Calu3 (cell line): ENCODE measurements at regions not wholly inside any gene's neighbourhood (a gene's known extent, or its start where the extent isn't known, plus 50 kb on each side); places are given as distances from the start of the nearest gene placed in this dataset.

Source experiments
- BruUV-seq: library from RNA; stranded (reverse); fragments of 400-500 nt; replicated peaks from 2 replicates; lab custom pipeline; 2021; lab: Mats Ljungman, UMichigan
- CTCF ChIA-PET: fragments of 300-600 bp; sonication (Branson Sonifier 250); formaldehyde crosslinking; loops from one replicate; lab custom pipeline; 2022; ENCODE audit warnings: antibody characterized with exemption; lab: Charles Lee
- DNase-seq: peaks from one replicate; pipeline ENCODE4 v3.0.0; 2022
- H3K27ac Mint-ChIP-seq: one replicate; pipeline ENCODE4 v1.8.0; 2022; ENCODE audit warnings: mixed read lengths; ENCODE audit not compliant: unreplicated experiment
- H3K27me3 Mint-ChIP-seq: one replicate; pipeline ENCODE4 v1.8.0; 2022; ENCODE audit warnings: mixed read lengths; ENCODE audit not compliant: unreplicated experiment
- H3K36me3 Mint-ChIP-seq: one replicate; pipeline ENCODE4 v1.8.0; 2022; ENCODE audit warnings: mild to moderate bottlenecking, moderate library complexity, mixed read lengths; ENCODE audit not compliant: insufficient read depth, unreplicated experiment
- H3K4me1 Mint-ChIP-seq: one replicate; pipeline ENCODE4 v1.8.0; 2022; ENCODE audit warnings: mild to moderate bottlenecking, low read depth, mixed read lengths; ENCODE audit not compliant: unreplicated experiment
- H3K4me3 Mint-ChIP-seq: one replicate; pipeline ENCODE4 v1.8.0; 2022; ENCODE audit warnings: mild to moderate bottlenecking, low read depth, moderate library complexity, mixed read lengths; ENCODE audit not compliant: unreplicated experiment
- H3K9me3 Mint-ChIP-seq: one replicate; pipeline ENCODE4 v1.8.0; 2022; ENCODE audit warnings: low read depth, mixed read lengths; ENCODE audit not compliant: unreplicated experiment
- intact Hi-C: fragments of 100-400 bp; cut with micrococcal nuclease; formaldehyde crosslinking; loops from one replicate; pipeline ENCODE4 v1.10.0; 2022; ENCODE audit not compliant: unreplicated experiment
- TF ChIP-seq, protein P1 (sequence below): fragments of 200-600 bp; IDR thresholded peaks from one replicate; pipeline ENCODE4 v1.8.0; 2022; ENCODE audit warnings: antibody characterized with exemption; ENCODE audit not compliant: unreplicated experiment

DNA sequence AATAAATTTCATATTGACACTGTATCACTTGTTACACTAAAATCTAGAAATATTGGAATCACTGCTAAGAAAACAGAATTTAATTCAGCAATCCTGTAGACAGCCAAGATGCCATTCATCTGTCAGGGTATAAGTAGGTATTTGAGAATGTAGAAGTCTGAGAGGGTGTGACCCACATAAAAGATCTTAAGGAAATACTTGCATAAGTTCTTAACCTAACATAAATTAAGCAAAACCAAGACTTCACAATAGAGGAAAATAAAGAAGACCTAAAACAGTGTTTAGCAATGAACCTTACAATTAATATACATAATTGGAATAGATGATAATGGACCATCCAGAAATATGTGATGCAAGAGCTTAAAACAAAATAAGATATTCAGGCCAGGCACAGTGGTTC lies 636.2 kb downstream of the TBC1D4 start:
- CTCF ChIA-PET, result no interaction called here
- intact Hi-C loops, result no loop called here
- TF ChIP-seq, protein P1, sequence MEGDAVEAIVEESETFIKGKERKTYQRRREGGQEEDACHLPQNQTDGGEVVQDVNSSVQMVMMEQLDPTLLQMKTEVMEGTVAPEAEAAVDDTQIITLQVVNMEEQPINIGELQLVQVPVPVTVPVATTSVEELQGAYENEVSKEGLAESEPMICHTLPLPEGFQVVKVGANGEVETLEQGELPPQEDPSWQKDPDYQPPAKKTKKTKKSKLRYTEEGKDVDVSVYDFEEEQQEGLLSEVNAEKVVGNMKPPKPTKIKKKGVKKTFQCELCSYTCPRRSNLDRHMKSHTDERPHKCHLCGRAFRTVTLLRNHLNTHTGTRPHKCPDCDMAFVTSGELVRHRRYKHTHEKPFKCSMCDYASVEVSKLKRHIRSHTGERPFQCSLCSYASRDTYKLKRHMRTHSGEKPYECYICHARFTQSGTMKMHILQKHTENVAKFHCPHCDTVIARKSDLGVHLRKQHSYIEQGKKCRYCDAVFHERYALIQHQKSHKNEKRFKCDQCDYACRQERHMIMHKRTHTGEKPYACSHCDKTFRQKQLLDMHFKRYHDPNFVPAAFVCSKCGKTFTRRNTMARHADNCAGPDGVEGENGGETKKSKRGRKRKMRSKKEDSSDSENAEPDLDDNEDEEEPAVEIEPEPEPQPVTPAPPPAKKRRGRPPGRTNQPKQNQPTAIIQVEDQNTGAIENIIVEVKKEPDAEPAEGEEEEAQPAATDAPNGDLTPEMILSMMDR, result no peak
- Mint-ChIP-seq H3K4me3 (no peak overlapping the region), H3K27ac (no peak overlapping the region), H3K4me1 (no peaks in the 10 kb centered on the region), H3K9me3 (peaks cover under 1% of the 10 kb centered on the region), H3K36me3 (no peaks in the 10 kb centered on the region), H3K27me3 (no peaks in the 10 kb centered on the region)
- DNase-seq, result no peak
- no TSS peak for BruUV-seq

DNA sequence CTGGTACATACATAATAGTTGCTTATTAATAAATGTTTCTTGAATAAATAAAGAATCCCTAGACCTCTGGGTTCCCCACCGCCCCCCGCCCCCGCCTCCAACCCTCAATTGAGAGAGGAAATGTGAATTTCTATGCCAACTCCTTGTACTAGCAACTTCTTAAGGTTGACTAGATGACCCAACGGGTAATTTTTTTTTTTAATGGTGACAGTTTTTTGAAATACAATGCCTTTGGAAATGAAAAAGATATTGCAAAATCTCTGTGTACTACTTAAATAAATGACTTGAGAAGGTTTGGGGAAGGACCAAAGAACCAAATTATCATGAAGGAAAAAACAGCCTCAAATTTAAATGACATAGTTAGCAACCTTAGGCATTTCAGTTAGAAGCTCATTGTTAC lies 640.3 kb downstream of the TBC1D4 start:
- CTCF ChIA-PET, result interaction anchor here (0.6 kb wide), 2 partner anchors 56 to 420 kb away, joined by 3 to 5 read pairs; no protein-coding TSS in a partner anchor
- no peaks in the 10 kb centered on the region for H3K4me1 Mint-ChIP-seq
- no peaks in the 10 kb centered on the region for H3K36me3 Mint-ChIP-seq

DNA sequence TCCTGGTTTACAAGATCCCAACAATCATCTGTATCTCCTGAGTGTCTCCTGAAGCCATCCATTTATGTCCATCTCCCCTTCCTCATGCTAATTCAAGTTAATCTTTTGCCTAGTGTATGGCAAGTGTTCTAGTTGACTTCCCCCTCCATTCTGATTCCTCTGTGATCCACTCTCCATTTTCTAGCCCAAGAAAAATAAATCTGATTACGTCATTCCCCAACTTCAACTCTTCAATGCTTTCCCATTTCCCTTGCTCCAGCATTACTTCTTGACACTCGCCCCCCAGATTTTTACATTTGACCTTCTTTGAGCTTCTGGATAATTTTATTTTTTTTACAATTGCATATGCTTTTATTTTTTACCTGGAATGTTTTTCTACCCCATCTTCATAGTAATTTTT lies 640.8 kb downstream of the TBC1D4 start:
- H3K27me3 Mint-ChIP-seq, result no peaks in the 10 kb centered on the region

More for the DNA sequence above, 640.3 kb downstream of the TBC1D4 start:
- intact Hi-C loops, result no loop called here
- Mint-ChIP-seq H3K27ac (no peak overlapping the region), H3K27me3 (no peaks in the 10 kb centered on the region), H3K4me3 (no peak overlapping the region), H3K9me3 (peaks cover 2% of the 10 kb centered on the region)
- no TSS peak for BruUV-seq
- DNase-seq, result no peak
- TF ChIP-seq, protein P1, result no peak

DNA sequence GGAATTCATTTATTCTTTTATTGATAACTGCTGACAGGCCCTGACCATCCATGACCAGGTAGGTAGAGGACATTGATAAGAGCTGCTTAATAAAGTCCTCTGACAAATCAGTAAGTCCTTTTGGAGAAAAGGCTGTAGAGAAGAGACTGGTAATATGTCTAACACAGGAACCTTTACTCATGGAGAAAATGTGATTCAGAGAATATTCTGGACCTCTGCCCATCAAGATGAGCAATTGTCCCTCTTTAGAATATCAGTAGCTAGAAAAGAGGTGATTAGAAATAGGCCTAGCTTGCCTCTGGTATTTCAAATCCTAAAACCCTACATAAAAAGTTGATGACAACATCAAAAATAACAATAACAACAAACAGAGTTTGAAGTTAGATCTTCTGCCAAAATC lies 642.3 kb downstream of the TBC1D4 start:
- Mint-ChIP-seq H3K9me3 (peaks cover 2% of the 10 kb centered on the region), H3K27me3 (no peaks in the 10 kb centered on the region), H3K27ac (no peak overlapping the region), H3K4me3 (no peak overlapping the region), H3K36me3 (no peaks in the 10 kb centered on the region), H3K4me1 (no peaks in the 10 kb centered on the region)
- no TSS peak for BruUV-seq
- DNase-seq, result no peak
- TF ChIP-seq, protein P1, result no peak
- CTCF ChIA-PET, result no interaction called here
- intact Hi-C loops, result no loop called here

More for the DNA sequence above, 640.8 kb downstream of the TBC1D4 start:
- H3K36me3 Mint-ChIP-seq, result no peaks in the 10 kb centered on the region
- peaks cover 2% of the 10 kb centered on the region for H3K9me3 Mint-ChIP-seq
- no peak overlapping the region for H3K4me3 Mint-ChIP-seq
- no peaks in the 10 kb centered on the region for H3K4me1 Mint-ChIP-seq
- no peak for DNase-seq
- no TSS peak for BruUV-seq
- CTCF ChIA-PET, result interaction anchor here (0.6 kb wide), 1 partner anchor 56 kb away, joined by 3 read pairs; no protein-coding TSS in a partner anchor
- intact Hi-C loops, result no loop called here
- H3K27ac Mint-ChIP-seq, result no peak overlapping the region
- TF ChIP-seq, protein P1, result no peak
